ENCODE measurements at regions not wholly inside any gene's neighbourhood (a gene's known extent, or its start where the extent isn't known, plus 50 kb on each side); places are given as distances from the start of the nearest gene placed in this dataset.

GRCh38 chr10:123409426-123409825, 255.2 kb downstream of the BUB3 start:
- TF ChIP-seq TAF1 (IDR thresholded peaks at IDR 0.05; ENCODE audit: low read depth, low read length): no peak
- TF ChIP-seq POLR2AphosphoS5 (IDR thresholded peaks at IDR 0.05; ENCODE audit: low read depth, low read length): no peak
- TF ChIP-seq PAX5 (IDR thresholded peaks at IDR 0.05; ENCODE audit: insufficient read depth, low read length, severe bottlenecking): no peak
- no peak for TF ChIP-seq POU2F2 (IDR thresholded peaks at IDR 0.05; ENCODE audit: low read depth, low read length)
- TF ChIP-seq POLR2A (IDR thresholded peaks at IDR 0.05; ENCODE audit: low read depth, low read length): no peak
- no peak for TF ChIP-seq SPI1 (IDR thresholded peaks at IDR 0.05; ENCODE audit: low read depth, low read length)
- DNase-seq (ENCODE audit: insufficient read length, low spot score) (no peak), FAIRE-seq (no peak)

- FAIRE-seq (no peak), DNase-seq (ENCODE audit: insufficient read length, low spot score) (no peak)
- TF ChIP-seq POLR2AphosphoS5 (IDR thresholded peaks at IDR 0.05; ENCODE audit: low read depth, low read length) (no peak), POLR2A (IDR thresholded peaks at IDR 0.05; ENCODE audit: low read depth, low read length) (no peak), PAX5 (IDR thresholded peaks at IDR 0.05; ENCODE audit: insufficient read depth, low read length, severe bottlenecking) (no peak), SPI1 (IDR thresholded peaks at IDR 0.05; ENCODE audit: low read depth, low read length) (no peak), POU2F2 (IDR thresholded peaks at IDR 0.05; ENCODE audit: low read depth, low read length) (no peak), TAF1 (IDR thresholded peaks at IDR 0.05; ENCODE audit: low read depth, low read length) (no peak)
These were observed 255.7 kb downstream of the BUB3 start for GRCh38 chr10:123409884-123410283.

GRCh38 chr10:123413353-123413752, 252.8 kb upstream of the GPR26 start:
- TF ChIP-seq POLR2AphosphoS5 (IDR thresholded peaks at IDR 0.05; ENCODE audit: low read depth, low read length): no peak
- no peak for DNase-seq (ENCODE audit: insufficient read length, low spot score)
- FAIRE-seq: no peak

DNA sequence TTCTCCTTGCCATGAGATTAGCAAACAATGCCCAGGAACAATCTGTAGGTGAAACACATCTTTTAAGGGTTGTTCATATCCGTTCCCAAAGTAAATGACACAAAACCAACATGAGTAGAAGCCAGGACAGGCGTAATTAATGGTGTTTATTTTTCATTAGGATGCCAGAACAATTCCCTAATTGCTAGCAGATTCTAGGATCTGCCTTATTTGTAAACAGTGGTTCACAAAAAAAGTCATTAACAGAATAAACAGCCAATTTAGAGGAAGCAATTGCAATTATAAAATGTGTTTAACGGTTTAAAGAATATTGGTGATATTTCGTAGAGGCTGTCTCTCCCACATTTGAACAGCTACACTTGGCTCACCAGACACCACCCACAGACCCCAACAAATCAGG, 250.6 kb upstream of the GPR26 start:
- TF ChIP-seq POU2F2 (IDR thresholded peaks at IDR 0.05; ENCODE audit: low read depth, low read length): no peak
- FAIRE-seq: no peak
- no peak for DNase-seq (ENCODE audit: insufficient read length, low spot score)

DNA sequence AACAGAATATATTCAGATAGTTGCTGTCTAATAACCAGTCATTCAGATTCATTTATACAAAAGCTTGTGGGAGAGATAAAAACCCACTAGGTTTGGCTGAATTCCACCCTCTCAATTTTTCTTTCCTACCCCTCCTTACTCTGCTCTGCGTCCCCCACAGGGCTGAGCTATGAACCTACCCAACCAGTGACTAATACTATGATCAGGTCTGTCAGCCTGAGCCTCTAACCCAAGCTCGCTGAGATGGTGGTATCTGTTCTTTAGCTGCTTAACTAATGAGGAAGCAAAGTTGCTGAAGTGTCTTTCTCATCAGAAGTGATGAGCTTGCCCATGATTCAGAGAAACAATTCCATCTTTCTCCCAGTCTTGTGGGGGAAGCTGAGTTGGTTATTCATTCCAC, 248.7 kb upstream of the GPR26 start:
- FAIRE-seq (peak; percentile 68), DNase-seq (ENCODE audit: insufficient read length, low spot score) (no peak)
- TF ChIP-seq POU2F2 (IDR thresholded peaks at IDR 0.05; ENCODE audit: low read depth, low read length) (no peak), POLR2A (IDR thresholded peaks at IDR 0.05; ENCODE audit: low read depth, low read length) (no peak), TAF1 (IDR thresholded peaks at IDR 0.05; ENCODE audit: low read depth, low read length) (no peak), SPI1 (IDR thresholded peaks at IDR 0.05; ENCODE audit: low read depth, low read length) (no peak), POLR2AphosphoS5 (IDR thresholded peaks at IDR 0.05; ENCODE audit: low read depth, low read length) (no peak), PAX5 (IDR thresholded peaks at IDR 0.05; ENCODE audit: insufficient read depth, low read length, severe bottlenecking) (no peak)

DNA sequence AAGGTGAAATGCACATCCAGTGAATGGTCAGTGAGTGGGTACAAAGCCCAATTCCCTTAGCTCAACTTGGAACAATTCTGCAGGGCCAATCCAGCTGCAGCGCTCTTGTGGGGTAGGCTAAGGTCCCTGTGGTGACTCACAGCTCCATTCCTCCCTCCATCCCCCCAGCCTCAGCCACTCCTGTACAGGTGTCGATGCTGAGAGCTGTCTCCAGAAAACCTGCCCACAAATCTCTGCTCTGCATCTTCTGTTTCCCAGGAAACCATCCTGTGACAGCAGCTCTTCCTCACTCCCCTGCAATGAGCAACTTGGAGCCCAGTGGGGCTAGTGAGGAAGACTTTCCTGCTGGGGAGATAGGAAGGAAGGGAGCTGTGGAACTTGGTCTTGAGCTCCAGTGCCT, 244.7 kb upstream of the GPR26 start:
- TF ChIP-seq POU2F2 (IDR thresholded peaks at IDR 0.05; ENCODE audit: low read depth, low read length): no peak
- TF ChIP-seq SPI1 (IDR thresholded peaks at IDR 0.05; ENCODE audit: low read depth, low read length): no peak
- no peak for TF ChIP-seq POLR2A (IDR thresholded peaks at IDR 0.05; ENCODE audit: low read depth, low read length)
- no peak for TF ChIP-seq PAX5 (IDR thresholded peaks at IDR 0.05; ENCODE audit: insufficient read depth, low read length, severe bottlenecking)
- no peak for TF ChIP-seq TAF1 (IDR thresholded peaks at IDR 0.05; ENCODE audit: low read depth, low read length)
- no peak for TF ChIP-seq POLR2AphosphoS5 (IDR thresholded peaks at IDR 0.05; ENCODE audit: low read depth, low read length)
- no peak for FAIRE-seq
- DNase-seq (ENCODE audit: insufficient read length, low spot score): no peak

- DNase-seq (ENCODE audit: insufficient read length, low spot score) (no peak), FAIRE-seq (no peak)
- TF ChIP-seq POLR2A (IDR thresholded peaks at IDR 0.05; ENCODE audit: low read depth, low read length) (no peak), POU2F2 (IDR thresholded peaks at IDR 0.05; ENCODE audit: low read depth, low read length) (no peak), TAF1 (IDR thresholded peaks at IDR 0.05; ENCODE audit: low read depth, low read length) (no peak)
These were observed 243.9 kb upstream of the GPR26 start for GRCh38 chr10:123422261-123422660.

- TF ChIP-seq POLR2A (IDR thresholded peaks at IDR 0.05; ENCODE audit: low read depth, low read length) (no peak), POU2F2 (IDR thresholded peaks at IDR 0.05; ENCODE audit: low read depth, low read length) (no peak), SPI1 (IDR thresholded peaks at IDR 0.05; ENCODE audit: low read depth, low read length) (no peak)
- no peak for DNase-seq (ENCODE audit: insufficient read length, low spot score)
- FAIRE-seq: no peak
These were observed 241.6 kb upstream of the GPR26 start for GRCh38 chr10:123424537-123424936.

GRCh38 chr10:123425680-123426079, 240.5 kb upstream of the GPR26 start:
- DNase-seq (ENCODE audit: insufficient read length, low spot score) (no peak), FAIRE-seq (no peak)
- TF ChIP-seq PAX5 (IDR thresholded peaks at IDR 0.05; ENCODE audit: insufficient read depth, low read length, severe bottlenecking) (no peak), POU2F2 (IDR thresholded peaks at IDR 0.05; ENCODE audit: low read depth, low read length) (no peak), SPI1 (IDR thresholded peaks at IDR 0.05; ENCODE audit: low read depth, low read length) (no peak), POLR2AphosphoS5 (IDR thresholded peaks at IDR 0.05; ENCODE audit: low read depth, low read length) (no peak), POLR2A (IDR thresholded peaks at IDR 0.05; ENCODE audit: low read depth, low read length) (no peak), TAF1 (IDR thresholded peaks at IDR 0.05; ENCODE audit: low read depth, low read length) (no peak)

- FAIRE-seq (no peak), DNase-seq (ENCODE audit: insufficient read length, low spot score) (no peak)
- no peak for TF ChIP-seq SPI1 (IDR thresholded peaks at IDR 0.05; ENCODE audit: low read depth, low read length)
- no peak for TF ChIP-seq POU2F2 (IDR thresholded peaks at IDR 0.05; ENCODE audit: low read depth, low read length)
- TF ChIP-seq POLR2A (IDR thresholded peaks at IDR 0.05; ENCODE audit: low read depth, low read length): no peak
- no peak for TF ChIP-seq TAF1 (IDR thresholded peaks at IDR 0.05; ENCODE audit: low read depth, low read length)
- TF ChIP-seq POLR2AphosphoS5 (IDR thresholded peaks at IDR 0.05; ENCODE audit: low read depth, low read length): no peak
- no peak for TF ChIP-seq PAX5 (IDR thresholded peaks at IDR 0.05; ENCODE audit: insufficient read depth, low read length, severe bottlenecking)
These were observed 238.9 kb upstream of the GPR26 start for GRCh38 chr10:123427165-123427786.

DNA sequence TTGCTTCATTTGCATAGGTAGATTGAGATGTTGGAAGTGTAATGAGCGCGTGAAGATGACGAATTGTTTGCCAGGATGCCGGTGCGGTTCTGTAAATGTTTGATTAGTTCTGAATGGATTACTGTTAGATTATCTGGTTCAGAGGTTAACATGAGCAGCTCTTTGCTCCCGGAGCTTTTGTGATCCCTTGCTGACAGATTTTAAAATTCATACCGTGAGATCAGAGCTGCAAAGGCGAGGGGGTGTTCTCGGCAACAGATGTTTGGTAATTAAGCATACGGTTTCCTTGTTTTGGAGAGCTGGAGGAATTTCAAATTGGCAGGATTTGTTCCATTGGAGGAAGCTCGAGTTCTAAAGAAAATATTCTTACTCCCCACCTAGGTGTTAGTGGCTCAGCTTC, 237.8 kb upstream of the GPR26 start:
- FAIRE-seq: no peak
- no peak for TF ChIP-seq SPI1 (IDR thresholded peaks at IDR 0.05; ENCODE audit: low read depth, low read length)
- TF ChIP-seq PAX5 (IDR thresholded peaks at IDR 0.05; ENCODE audit: insufficient read depth, low read length, severe bottlenecking): no peak
- TF ChIP-seq POU2F2 (IDR thresholded peaks at IDR 0.05; ENCODE audit: low read depth, low read length): no peak
- TF ChIP-seq TAF1 (IDR thresholded peaks at IDR 0.05; ENCODE audit: low read depth, low read length): no peak
- TF ChIP-seq POLR2A (IDR thresholded peaks at IDR 0.05; ENCODE audit: low read depth, low read length): no peak
- no peak for TF ChIP-seq POLR2AphosphoS5 (IDR thresholded peaks at IDR 0.05; ENCODE audit: low read depth, low read length)
- no peak for DNase-seq (ENCODE audit: insufficient read length, low spot score)
